Spleen (tissue), 11 donors: ENCODE measurements at regions not wholly inside any gene's neighbourhood (a gene's known extent, or its start where the extent isn't known, plus 50 kb on each side); places are given as distances from the start of the nearest gene placed in this dataset.

Experiments
- DNase-seq: peaks from one replicate; pipeline ENCODE4 v3.0.0-alpha.2; 2020
- H3K27ac ChIP-seq, 8 donors: fragments of 200-600 bp; sonication (generic) in 7 of 8; 1 replicate in 4 of 8; 2 replicates in 4 of 8; pipeline versions ENCODE4 v1.5.0 to v1.8.0; 2016 to 2021; ENCODE audit warnings: inconsistent platforms in 4 of 8, mild to moderate bottlenecking in 4 of 8, moderate library complexity in 1 of 8
- H3K27me3 ChIP-seq, 7 donors: fragments of 200-600 bp; sonication (generic) in 6 of 7; replicated peaks in 1 of 7; 1 replicate in 4 of 7; 2 replicates in 3 of 7; pipeline versions ENCODE4 v1.5.0 to v1.8.0; 2016 to 2021; ENCODE audit warnings: inconsistent platforms in 3 of 7, mild to moderate bottlenecking in 1 of 7
- H3K36me3 ChIP-seq, 6 donors: fragments of 200-600 bp; sonication (generic) in 5 of 6; 1 replicate in 4 of 6; 2 replicates in 2 of 6; pipeline versions ENCODE4 v1.5.0 to v1.8.0; 2016 to 2021; ENCODE audit warnings: inconsistent platforms in 2 of 6
- H3K4me1 ChIP-seq, 6 donors: fragments of 200-600 bp; sonication (generic) in 5 of 6; 1 replicate in 3 of 6; 2 replicates in 3 of 6; pipeline versions ENCODE4 v1.5.0 to v1.8.0; 2016 to 2021; ENCODE audit warnings: inconsistent platforms in 3 of 6
- H3K4me3 ChIP-seq, 8 donors: fragments of 200-600 bp; sonication (generic) in 7 of 8; 1 replicate in 4 of 8; 2 replicates in 4 of 8; pipeline versions ENCODE4 v1.5.0 to v1.8.0; 2016 to 2021; ENCODE audit warnings: inconsistent platforms in 4 of 8, mild to moderate bottlenecking in 4 of 8, moderate library complexity in 2 of 8
- H3K9me3 ChIP-seq, 8 donors: fragments of 200-600 bp; sonication (generic) in 7 of 8; 1 replicate in 4 of 8; 2 replicates in 4 of 8; pipeline versions ENCODE4 v1.5.0 to v1.8.0; 2016 to 2021; ENCODE audit warnings: inconsistent platforms in 4 of 8
- CTCF ChIP-seq, 11 experiments: fragments of 200-600 bp in 7 of 11; fragments of 450-650 bp in 4 of 11; sonication (generic) in 4 of 11; IDR thresholded peaks in 8 of 11; conservative IDR thresholded peaks in 3 of 11; 1 replicate in 7 of 11; 2 replicates in 4 of 11; pipeline versions ENCODE4 v1.4.0 to v1.8.0; 2016 to 2021; ENCODE audit warnings: antibody characterized with exemption in 11 of 11, inconsistent platforms in 4 of 11, mild to moderate bottlenecking in 1 of 11
- POLR2A ChIP-seq, 3 donors: fragments of 450-650 bp; IDR thresholded peaks; one replicate each; pipeline ENCODE4 v1.5.1; 2017; ENCODE audit warnings: antibody characterized with exemption in 3 of 3, mild to moderate bottlenecking in 1 of 3
- POLR2AphosphoS5 ChIP-seq, 3 donors: sonication (generic); formaldehyde crosslinking; IDR thresholded peaks; one replicate each; pipeline ENCODE4 v1.5.1; 2017; ENCODE audit warnings: antibody characterized with exemption in 3 of 3
- WGBS, 5 donors: extraction: QIAGEN DNeasy Blood & Tissue Kit in 3 of 5; methylation state at CpG; one replicate each; pipeline versions ENCODE4 v1.1.5 to v1.1.7; 2013 to 2018; 5-methylcytosine and 5-hydroxymethylcytosine counted together
- intact Hi-C: fragments of 100-400 bp; cut with DNase I; formaldehyde crosslinking; loops from one replicate; pipeline ENCODE4 v1.15.0; 2023; ENCODE audit warnings: low total_unique reads
- donor health status: healthy with polysubstance abuse.
- donor health status: DM: no; HTN: no; CAD: no; lungs with moderate emphysema.
- donor health status: DM: no; HTN: no; CAD: no.
- donor health status: Bipolar disorder and iron deficiency.
- donor health status: healthy.
- donor health status: DM: no; HTN: no; CAD: no.
- donor health status: DM: yes; HTN: yes; CAD: no.

GRCh38 chrX:109926743-109927662 is 75.9 kb upstream of the TMEM164 start:
- H3K36me3 ChIP-seq, result no peaks in the 10 kb centered on the region
- TF ChIP-seq POLR2A (IDR thresholded peaks at IDR 0.05) (no peak), CTCF (IDR thresholded peaks at IDR 0.05 in 8 of 11, conservative IDR thresholded peaks at IDR 0.05 in 3 of 11) (no peak), POLR2AphosphoS5 (IDR thresholded peaks at IDR 0.05) (no peak)
- DNase-seq, result no peak
- 80 to 95% (median 90%) methylated on average over 2 to 5 of the region's 5 CpGs for WGBS, 5 donors
- no peaks in the 10 kb centered on the region for H3K4me1 ChIP-seq
- H3K4me3 ChIP-seq, result no peak overlapping the region
- H3K9me3 ChIP-seq, result no peaks in the 10 kb centered on the region
- H3K27ac ChIP-seq, result no peak overlapping the region
- no peaks in the 10 kb centered on the region for H3K27me3 ChIP-seq
- intact Hi-C loops, result no loop called here

- intact Hi-C loops, result no loop called here
- Histone ChIP-seq H3K27me3 (no peaks in the 10 kb centered on the region), H3K4me3 (no peak overlapping the region), H3K27ac (no peak overlapping the region), H3K9me3 (no peaks in the 10 kb centered on the region), H3K36me3 (no peaks in the 10 kb centered on the region), H3K4me1 (no peaks in the 10 kb centered on the region)
- WGBS, 5 donors, result 78 to 94% (median 84%) methylated on average over 2 to 4 of the region's 4 CpGs
- DNase-seq, result no peak
- TF ChIP-seq POLR2A (IDR thresholded peaks at IDR 0.05) (no peak), POLR2AphosphoS5 (IDR thresholded peaks at IDR 0.05) (no peak), CTCF (IDR thresholded peaks at IDR 0.05 in 8 of 11, conservative IDR thresholded peaks at IDR 0.05 in 3 of 11) (no peak)
Measured at GRCh38 chrX:109927663-109928273, 75.1 kb upstream of the TMEM164 start.

GRCh38 chrX:109928596-109929335 is 74.1 kb upstream of the TMEM164 start:
- no peak for TF ChIP-seq POLR2A (IDR thresholded peaks at IDR 0.05)
- no peak for TF ChIP-seq POLR2AphosphoS5 (IDR thresholded peaks at IDR 0.05)
- TF ChIP-seq CTCF (IDR thresholded peaks at IDR 0.05 in 8 of 11, conservative IDR thresholded peaks at IDR 0.05 in 3 of 11), result no peak
- DNase-seq, result no peak
- Histone ChIP-seq H3K9me3 (no peaks in the 10 kb centered on the region), H3K36me3 (no peaks in the 10 kb centered on the region), H3K4me1 (no peaks in the 10 kb centered on the region), H3K27ac (no peak overlapping the region), H3K27me3 (no peaks in the 10 kb centered on the region), H3K4me3 (no peak overlapping the region)
- intact Hi-C loops, result no loop called here
- 74 to 91% (median 90%) methylated on average over 6 of the region's 6 CpGs for WGBS, 5 donors

GRCh38 chrX:109931677-109932076 is 71.2 kb upstream of the TMEM164 start:
- TF ChIP-seq POLR2A (IDR thresholded peaks at IDR 0.05) (no peak), CTCF (IDR thresholded peaks at IDR 0.05 in 8 of 11, conservative IDR thresholded peaks at IDR 0.05 in 3 of 11) (no peak), POLR2AphosphoS5 (IDR thresholded peaks at IDR 0.05) (no peak)
- H3K36me3 ChIP-seq, result no peaks in the 10 kb centered on the region
- intact Hi-C loops, result no loop called here

More at GRCh38 chrX:109931677-109932076, 71.2 kb upstream of the TMEM164 start:
- H3K27me3 ChIP-seq, result peaks cover 0 to 4% (median 0%) of the 10 kb centered on the region in 7 donors
- H3K4me1 ChIP-seq, result no peaks in the 10 kb centered on the region
- H3K9me3 ChIP-seq, result no peaks in the 10 kb centered on the region
- no peak overlapping the region for H3K27ac ChIP-seq
- H3K4me3 ChIP-seq, result no peak overlapping the region
- no peak for DNase-seq
